ENCODE measurements at regions not wholly inside any gene's neighbourhood (a gene's known extent, or its start where the extent isn't known, plus 50 kb on each side); places are given as distances from the start of the nearest gene placed in this dataset.
"Not testable (repeated sequence)": the region's sequence is repeated elsewhere in the genome, so short reads cannot be mapped to it uniquely, and the experiment has no call there.

DNA sequence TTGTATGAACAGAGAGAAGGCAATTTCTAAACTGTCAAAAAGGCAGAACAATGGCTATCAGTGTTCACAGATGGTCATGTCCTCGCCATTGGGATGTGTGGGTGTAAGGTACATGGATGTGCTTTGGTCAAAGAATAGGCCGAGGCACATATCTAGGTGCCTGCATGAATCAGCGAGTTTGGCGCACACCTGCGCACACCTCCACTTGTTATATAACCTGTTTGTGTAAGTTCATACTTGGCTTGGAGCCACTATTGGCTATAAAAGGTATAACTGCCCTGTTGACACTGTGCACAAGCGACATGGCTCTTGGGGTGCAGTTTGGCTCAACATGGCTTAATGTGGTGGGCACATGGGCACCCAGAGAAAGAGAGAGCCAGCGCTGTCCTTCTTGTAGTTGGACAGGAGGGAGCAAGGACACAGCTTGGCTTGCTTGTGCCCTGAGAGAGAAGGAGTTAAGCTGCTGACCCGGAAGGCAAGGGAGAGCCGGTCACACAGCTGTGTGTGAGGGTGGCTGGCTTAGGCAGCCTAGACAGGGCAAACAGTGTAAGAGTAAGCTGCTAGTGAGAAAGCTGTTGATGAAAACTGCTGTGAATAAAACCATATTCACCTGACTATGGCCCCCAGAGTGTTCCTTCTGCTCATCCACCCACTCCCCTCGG is 499.1 kb downstream of the KCNJ2 start:
- no peak for DNase-seq

- no peak for DNase-seq
Measured at GRCh38 chr17:70668938-70669778, 499.8 kb downstream of the KCNJ2 start.

DNA sequence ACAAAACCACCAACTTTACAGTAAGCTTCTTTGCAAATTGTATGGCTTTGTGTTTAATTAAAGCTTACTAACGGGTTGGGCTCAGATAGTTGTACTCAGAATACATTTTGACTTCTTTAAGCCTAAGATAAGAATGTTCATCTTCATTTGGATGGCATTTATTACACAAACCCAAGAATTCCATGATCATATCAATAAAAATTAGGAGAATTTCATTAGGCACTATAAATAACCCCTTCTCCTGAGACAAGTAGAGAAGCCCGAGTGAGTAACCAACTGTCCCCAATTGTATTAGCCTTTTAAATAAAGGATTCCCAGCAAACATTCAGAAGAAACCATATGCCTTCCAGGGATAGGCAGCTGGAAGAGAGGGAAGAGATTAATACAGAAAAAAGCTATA is 504.7 kb downstream of the KCNJ2 start:
- no peak for DNase-seq

- no peak for DNase-seq
Measured at GRCh38 chr17:70675070-70675590, 505.8 kb downstream of the KCNJ2 start.

DNA sequence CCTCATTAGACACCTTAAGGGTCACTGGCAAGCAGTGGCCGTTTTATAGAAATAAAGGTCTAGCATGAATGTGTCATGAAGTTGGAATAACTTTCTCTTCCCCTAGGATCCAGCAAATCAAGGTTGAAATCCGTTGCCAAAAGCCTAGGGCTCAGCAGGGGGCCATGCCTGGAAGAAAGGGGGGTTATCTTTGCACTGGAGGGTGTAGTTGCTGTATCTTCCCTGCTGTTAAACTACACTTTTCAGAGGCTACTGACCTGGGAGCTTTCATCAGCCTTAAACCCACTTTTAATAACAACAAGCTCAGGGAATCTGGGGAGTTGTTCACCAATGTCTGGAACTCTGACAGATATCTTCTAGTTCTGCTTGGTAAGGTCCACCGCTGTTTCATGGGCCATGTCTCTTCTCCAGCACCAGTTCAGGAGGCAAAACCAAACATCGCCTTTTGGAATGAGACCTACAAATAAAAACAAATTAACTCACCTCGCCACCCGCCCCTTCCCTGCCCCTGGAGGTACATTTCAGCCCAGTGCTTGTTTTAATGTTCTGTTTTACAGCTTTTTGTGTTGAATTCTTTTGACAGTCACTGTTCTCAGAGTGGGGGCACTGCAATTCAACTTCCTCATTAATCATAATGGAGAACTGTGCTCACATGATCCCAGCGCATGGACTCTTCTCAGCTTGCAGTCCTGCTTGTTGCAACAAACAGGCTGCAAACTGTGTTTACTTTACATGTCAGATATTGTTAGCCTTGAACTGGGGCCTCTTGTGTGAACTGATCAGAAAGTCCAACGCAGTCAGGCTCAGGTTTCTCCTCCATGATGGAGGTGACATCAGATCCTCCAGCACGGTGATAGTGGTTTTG is 508.7 kb downstream of the KCNJ2 start:
- DNase-seq = no peak

- DNase-seq = no peak
Measured at GRCh38 chr17:70678889-70679288, 509.6 kb downstream of the KCNJ2 start.

GRCh38 chr17:70683936-70684335 is 514.6 kb downstream of the KCNJ2 start:
- DNase-seq = no peak

GRCh38 chr17:70687421-70687820 is 518.1 kb downstream of the KCNJ2 start:
- no peak for DNase-seq

DNA sequence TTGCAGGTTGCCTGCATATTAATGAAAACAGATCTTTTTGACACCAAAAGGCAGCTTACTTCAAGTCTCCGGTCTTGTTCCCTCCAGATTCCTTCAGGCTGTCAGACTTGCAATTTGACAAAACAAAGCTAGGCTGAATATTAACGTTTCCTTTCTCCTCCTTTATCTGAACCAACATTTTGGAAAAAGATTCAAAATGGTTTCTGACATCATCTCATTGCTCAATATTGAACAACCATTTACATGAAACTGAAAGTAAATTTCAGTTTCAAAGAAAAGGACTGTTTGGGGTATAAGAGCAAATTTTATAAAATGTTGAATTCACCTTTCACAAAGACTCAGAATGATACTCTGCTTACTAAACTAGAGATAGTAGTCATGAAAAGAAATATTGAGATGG is 521.8 kb downstream of the KCNJ2 start:
- no peak for DNase-seq

DNA sequence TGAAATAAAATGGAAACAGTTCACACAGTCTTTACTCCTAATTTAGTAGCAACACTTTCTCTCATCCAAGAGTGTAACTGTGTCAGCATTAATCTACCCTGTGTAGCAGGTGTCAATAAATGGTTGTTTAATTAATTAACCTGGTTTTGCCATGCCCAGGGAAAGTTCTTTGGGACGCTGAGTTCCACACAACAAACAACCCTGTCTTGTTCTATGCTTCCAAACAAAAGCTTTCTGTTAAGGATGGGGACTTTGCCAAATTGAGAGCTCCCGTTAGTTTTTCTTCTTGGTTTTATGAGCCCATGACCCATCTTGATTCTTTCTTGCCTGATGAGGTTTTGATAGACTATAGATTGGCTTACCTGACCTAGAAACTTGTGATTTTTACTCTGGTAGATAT is 530.1 kb downstream of the KCNJ2 start:
- no peak for DNase-seq

DNA sequence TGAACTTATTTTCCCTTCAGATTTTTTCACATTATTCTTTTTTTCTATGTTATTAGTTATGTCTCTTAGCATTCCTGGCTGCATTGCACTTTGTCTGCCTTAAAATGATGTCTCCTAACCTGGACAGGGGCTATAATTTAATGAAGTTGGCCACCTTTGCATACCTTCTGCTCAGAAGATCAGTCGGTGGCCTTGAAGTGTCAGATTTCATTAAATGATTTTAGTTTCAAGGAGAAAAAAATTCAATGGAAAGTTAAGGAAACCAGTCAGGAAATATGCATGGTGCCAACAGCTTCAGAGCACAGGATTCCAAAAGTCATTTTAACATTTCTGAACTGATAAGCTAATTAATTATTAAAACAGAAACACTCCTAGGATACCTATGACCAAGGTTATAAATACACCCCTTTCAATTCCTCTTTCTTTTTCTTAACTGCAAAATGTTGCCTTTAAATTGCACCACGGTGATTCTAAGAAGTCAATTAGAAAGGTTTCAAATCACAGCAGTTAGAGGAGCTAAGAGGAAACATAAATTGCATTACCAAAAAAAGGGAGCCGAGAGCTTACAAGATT is 533.4 kb downstream of the KCNJ2 start:
- DNase-seq = no peak

- peak; percentile 6 for DNase-seq
Measured at GRCh38 chr17:70709596-70709995, 540.3 kb downstream of the KCNJ2 start.

- DNase-seq = no peak
Measured at GRCh38 chr17:70713694-70714093, 544.4 kb downstream of the KCNJ2 start.

GRCh38 chr17:70716551-70716950 is 547.2 kb downstream of the KCNJ2 start:
- DNase-seq = no peak

- no peak for DNase-seq
Measured at GRCh38 chr17:70717042-70717441, 547.7 kb downstream of the KCNJ2 start.

GRCh38 chr17:70736375-70736957 is 567.1 kb downstream of the KCNJ2 start:
- no peak for DNase-seq

- no peak for DNase-seq
Measured at GRCh38 chr17:70739065-70739464, 569.7 kb downstream of the KCNJ2 start.

DNA sequence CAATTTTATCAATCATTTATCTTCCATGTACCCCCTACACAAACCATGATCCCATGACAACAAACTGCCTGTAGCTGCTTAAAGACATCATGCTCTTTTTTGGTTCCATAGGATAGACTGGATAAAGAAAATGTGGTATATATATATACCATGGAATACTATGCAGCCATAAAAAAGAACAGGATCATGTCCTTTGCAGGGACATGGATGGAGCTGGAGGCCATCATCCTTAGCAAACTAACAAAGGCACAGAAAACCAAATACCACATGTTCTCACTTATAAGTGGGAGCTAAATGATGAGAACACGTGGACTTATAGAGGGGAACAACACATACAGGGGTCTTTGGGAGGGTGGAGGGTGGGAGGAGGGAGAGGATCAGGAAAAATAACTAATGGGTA is 577.2 kb downstream of the KCNJ2 start:
- DNase-seq = not testable (repeated sequence)

GRCh38 chr17:70750983-70751382 is 581.7 kb downstream of the KCNJ2 start:
- DNase-seq = no peak

DNA sequence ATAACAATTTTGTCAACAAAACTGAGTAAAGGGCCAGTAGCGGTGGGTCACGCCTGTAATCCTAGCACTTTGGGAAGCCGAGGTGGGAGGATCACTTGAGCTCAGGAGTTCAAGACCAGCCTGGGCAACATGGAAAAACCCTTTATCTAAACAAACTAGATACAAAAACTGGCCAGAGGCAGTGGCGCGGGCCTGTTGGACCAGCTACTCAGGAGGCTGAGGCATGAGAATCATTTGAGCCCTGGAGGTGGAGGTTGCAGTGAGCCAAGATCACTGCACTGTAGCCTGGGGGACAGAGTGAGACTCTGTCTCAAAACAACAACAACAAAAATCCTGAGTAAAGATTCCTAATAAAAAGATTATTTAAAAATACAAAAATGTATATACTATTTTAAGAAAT is 583.1 kb downstream of the KCNJ2 start:
- not testable (repeated sequence) for DNase-seq

DNA sequence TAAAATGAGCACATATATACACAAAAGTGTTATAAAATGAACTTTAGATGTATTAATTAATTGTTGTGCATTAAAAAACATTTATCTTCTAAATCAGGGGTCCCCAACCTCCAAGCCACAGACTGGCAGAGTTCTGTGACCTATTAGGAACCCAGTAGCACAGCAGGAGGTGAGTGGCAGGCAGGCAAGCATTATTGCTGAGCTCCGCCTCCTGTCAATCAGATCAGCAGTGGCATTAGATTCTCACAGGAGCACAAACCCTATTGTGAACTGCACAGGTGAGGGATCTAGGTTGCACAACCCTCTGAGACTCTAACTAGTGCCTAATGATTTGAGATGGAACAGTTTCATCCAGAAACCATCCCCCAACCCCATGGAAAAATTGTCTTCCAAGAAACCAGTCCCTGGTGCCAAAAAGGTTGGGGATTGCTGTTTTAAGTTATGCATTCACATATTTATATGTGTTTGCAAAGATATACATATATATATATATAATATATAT is 583.7 kb downstream of the KCNJ2 start:
- no peak for DNase-seq

DNA sequence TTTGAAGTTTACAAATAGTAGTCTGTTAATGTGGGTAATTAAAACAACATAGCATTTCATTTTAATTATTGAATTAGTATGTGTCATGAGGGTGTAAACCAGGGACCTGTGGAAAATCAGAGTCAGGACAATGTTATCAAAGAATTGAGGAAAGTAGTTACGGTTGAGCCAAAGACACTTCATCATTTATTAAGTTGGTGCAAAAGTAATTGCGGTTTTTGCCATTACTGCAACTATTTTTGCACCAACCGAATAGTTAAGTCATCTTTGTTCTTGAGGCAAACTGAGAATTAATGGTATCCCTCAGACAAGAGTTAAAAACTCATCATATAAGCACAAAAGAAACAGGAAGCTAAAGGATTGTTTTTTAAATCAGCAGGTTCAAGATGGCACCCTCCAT is 593.7 kb downstream of the KCNJ2 start:
- no peak for DNase-seq
